ENCODE measurements at regions not wholly inside any gene's neighbourhood (a gene's known extent, or its start where the extent isn't known, plus 50 kb on each side); places are given as distances from the start of the nearest gene placed in this dataset.
A peak's percentile ranks its signal among the peaks of the same experiment; 100 is the strongest.

- no peak overlapping the region for H3K4me3 ChIP-seq (ENCODE audit: low read depth, low read length)
- no peaks in the 10 kb centered on the region for H3K27me3 ChIP-seq (ENCODE audit: control insufficient read depth, insufficient read depth, low read length)
- TF ChIP-seq CTCF (IDR thresholded peaks at IDR 0.05; ENCODE audit: low read depth, low read length): no peak
- POLR2A ChIA-PET: interaction anchor here (0.8 to 1.9 kb wide), 3 partner anchors 16 to 471 kb away, joined by 3 to 5 read pairs (median 3); partner anchors contain the start of gene SOX9
- CTCF ChIA-PET: interaction anchor here (1.3 kb wide), 1 partner anchor 176 kb away, joined by 4 read pairs; no protein-coding TSS in a partner anchor
- H3K27ac ChIP-seq (ENCODE audit: low read depth, low read length): no peak overlapping the region
- peak; percentile 74 for DNase-seq (ENCODE audit: low read depth, low spot score)
- H3K9me3 ChIP-seq (ENCODE audit: control insufficient read depth, insufficient read depth, low read length): no peaks in the 10 kb centered on the region
Observed at GRCh38 chr17:71649941-71650350, 470.9 kb upstream of the SOX9 start.

- no peaks in the 10 kb centered on the region; the same call in 1 of the 2 replicates for H3K9me3 ChIP-seq (ENCODE audit: control insufficient read depth, insufficient read depth, low read length)
- no peak for DNase-seq (ENCODE audit: low read depth, low spot score)
- ChIA-PET CTCF (no interaction called here), POLR2A (no interaction called here)
- no peak overlapping the region for H3K27ac ChIP-seq (ENCODE audit: low read depth, low read length)
- TF ChIP-seq CTCF (IDR thresholded peaks at IDR 0.05; ENCODE audit: low read depth, low read length): no peak
- no peak overlapping the region for H3K4me3 ChIP-seq (ENCODE audit: low read depth, low read length)
- H3K27me3 ChIP-seq (ENCODE audit: control insufficient read depth, insufficient read depth, low read length): no peaks in the 10 kb centered on the region
Observed at GRCh38 chr17:71655542-71655941, 465.3 kb upstream of the SOX9 start.

GRCh38 chr17:71656964-71657858 lies 463.6 kb upstream of the SOX9 start:
- H3K27me3 ChIP-seq (ENCODE audit: control insufficient read depth, insufficient read depth, low read length): no peaks in the 10 kb centered on the region
- no peak for DNase-seq (ENCODE audit: low read depth, low spot score)
- no peak overlapping the region for H3K4me3 ChIP-seq (ENCODE audit: low read depth, low read length)
- no peaks in the 10 kb centered on the region; the same call in 1 of the 2 replicates for H3K9me3 ChIP-seq (ENCODE audit: control insufficient read depth, insufficient read depth, low read length)
- ChIA-PET CTCF (no interaction called here), POLR2A (no interaction called here)
- TF ChIP-seq CTCF (IDR thresholded peaks at IDR 0.05; ENCODE audit: low read depth, low read length): no peak
- H3K27ac ChIP-seq (ENCODE audit: low read depth, low read length): no peak overlapping the region

GRCh38 chr17:71658996-71659395 lies 461.8 kb upstream of the SOX9 start:
- H3K27ac ChIP-seq (ENCODE audit: low read depth, low read length): no peak overlapping the region
- no peak for DNase-seq (ENCODE audit: low read depth, low spot score)
- no peaks in the 10 kb centered on the region for H3K27me3 ChIP-seq (ENCODE audit: control insufficient read depth, insufficient read depth, low read length)
- ChIA-PET POLR2A (no interaction called here), CTCF (interaction anchor here (0.7 kb wide), 1 partner anchor 899 kb away, joined by 3 read pairs; no protein-coding TSS in a partner anchor)
- no peaks in the 10 kb centered on the region; the same call in 1 of the 2 replicates for H3K9me3 ChIP-seq (ENCODE audit: control insufficient read depth, insufficient read depth, low read length)
- no peak overlapping the region for H3K4me3 ChIP-seq (ENCODE audit: low read depth, low read length)
- no peak for TF ChIP-seq CTCF (IDR thresholded peaks at IDR 0.05; ENCODE audit: low read depth, low read length)

- no peak for TF ChIP-seq CTCF (IDR thresholded peaks at IDR 0.05; ENCODE audit: low read depth, low read length)
- H3K27me3 ChIP-seq (ENCODE audit: control insufficient read depth, insufficient read depth, low read length): no peaks in the 10 kb centered on the region
- H3K27ac ChIP-seq (ENCODE audit: low read depth, low read length): no peak overlapping the region
- ChIA-PET CTCF (no interaction called here), POLR2A (no interaction called here)
- H3K4me3 ChIP-seq (ENCODE audit: low read depth, low read length): no peak overlapping the region
- no peak for DNase-seq (ENCODE audit: low read depth, low spot score)
- no peaks in the 10 kb centered on the region for H3K9me3 ChIP-seq (ENCODE audit: control insufficient read depth, insufficient read depth, low read length)
Observed at GRCh38 chr17:71664861-71665260, 456.0 kb upstream of the SOX9 start.

All from AG04450 (cell line).